HG03280 (cell line): ENCODE measurements at regions not wholly inside any gene's neighbourhood (a gene's known extent, or its start where the extent isn't known, plus 50 kb on each side); places are given as distances from the start of the nearest gene placed in this dataset.

Experiments used
- ATAC-seq: cut with Tn5 transposase; IDR thresholded peaks from one replicate; pipeline ENCODE4 v1.9.1; 2021; ENCODE audit warnings: mild to moderate bottlenecking, moderate library complexity; ENCODE audit not compliant: unreplicated experiment

- peak; percentile 100 for ATAC-seq
These were observed 120.9 kb downstream of the SAMMSON start for GRCh38 chr3:70120357-70120966.

GRCh38 chr3:70127192-70127591 lies 127.7 kb downstream of the SAMMSON start:
- no peak for ATAC-seq

DNA sequence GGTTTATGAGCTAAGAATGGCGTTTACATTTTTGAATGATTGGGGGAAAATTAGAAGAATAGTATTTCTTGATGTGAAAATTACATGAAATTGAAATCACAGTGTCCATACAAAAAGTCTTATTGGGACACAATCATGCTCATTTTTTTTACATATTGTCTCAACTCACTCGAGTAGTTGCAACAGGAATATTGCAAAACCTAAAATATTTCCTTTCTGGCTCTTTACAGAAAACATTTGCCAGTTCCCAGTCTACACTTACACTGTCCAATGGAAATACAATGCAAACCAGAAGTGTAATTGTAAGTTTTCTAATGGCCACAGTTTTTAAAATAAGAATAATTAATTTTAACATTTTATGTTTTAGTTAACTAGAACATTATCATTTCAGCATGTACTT lies 137.8 kb downstream of the SAMMSON start:
- no peak for ATAC-seq

GRCh38 chr3:70138606-70139005 lies 139.1 kb downstream of the SAMMSON start:
- no peak for ATAC-seq
